K562 (cell line): ENCODE measurements at regions not wholly inside any gene's neighbourhood (a gene's known extent, or its start where the extent isn't known, plus 50 kb on each side); places are given as distances from the start of the nearest gene placed in this dataset.

Experiments
- ATAC-seq: fragments of 200-7000 bp; cut with Tn5 transposase; 3 replicates; pipeline ENCODE4 v1.9.1; 2020; ENCODE audit warnings: moderate library complexity
- BruUV-seq: library from RNA; stranded (reverse); fragments of 400-500 nt; replicated peaks from 2 replicates; lab custom pipeline; 2021; lab: Mats Ljungman, UMichigan
- CTCF ChIA-PET: fragments of 300-600 bp; formaldehyde crosslinking; extraction: SDS; loops from one replicate; lab custom pipeline; 2021; ENCODE audit warnings: low intra/inter-chr PET ratio; lab: Yijun Ruan, JAX
- POLR2A ChIA-PET: fragments of 300-600, 350-650 bp; sonication (Branson Sonifier 250); formaldehyde crosslinking; extraction: SDS; loops from one replicate; lab custom pipeline; 2021; ENCODE audit warnings: antibody characterized with exemption, inconsistent platforms; lab: Yijun Ruan, JAX
- DNase-seq, 4 experiments: peaks; one replicate each; pipeline versions ENCODE4 v3.0.0 to v3.0.0-alpha.2; 2011 to 2018; ENCODE audit warnings: low spot score in 3 of 4, mixed read lengths in 3 of 4; ENCODE audit errors: extremely low read depth in 1 of 4
- FAIRE-seq: peaks from 2 replicates; lab custom pipeline; 2011; peaks lifted over from hg19 to GRCh38; lab: Jason Lieb, UNC
- H2AFZ ChIP-seq: 2 replicates; pipeline ENCODE4 v1.6.0; 2011; ENCODE audit warnings: low read depth, low read length, control low read depth, inconsistent platforms
- H3K27ac ChIP-seq: fragments of 200-600 bp; 3 replicates; pipeline ENCODE4 v1.8.0; 2011; ENCODE audit warnings: low read depth, mild to moderate bottlenecking, control low read depth, inconsistent platforms, low read length, moderate library complexity, mixed read lengths; ENCODE audit errors: extremely low read depth
- H3K27me3 ChIP-seq, 2 experiments: fragments of 300-600 bp in 1 of 2; 2 replicates in 1 of 2; 3 replicates in 1 of 2; pipeline versions ENCODE4 v1.6.0 to v1.8.0; 2011; ENCODE audit warnings: inconsistent platforms in 2 of 2, low read length in 2 of 2, mild to moderate bottlenecking in 1 of 2, mixed read lengths in 1 of 2, moderate library complexity in 1 of 2; ENCODE audit not compliant: control insufficient read depth in 2 of 2, insufficient read depth in 2 of 2
- H3K36me3 ChIP-seq: fragments of 300-600 bp; 3 replicates; pipeline ENCODE4 v1.8.0; 2011; ENCODE audit warnings: mild to moderate bottlenecking, low read length, inconsistent platforms; ENCODE audit not compliant: control insufficient read depth, insufficient read depth
- H3K4me1 ChIP-seq, 2 experiments: fragments of 200-600 bp in 1 of 2; replicated peaks in 1 of 2; 2 replicates in 1 of 2; 3 replicates in 1 of 2; pipeline versions ENCODE4 v1.5.1 to v1.8.0; 2011; ENCODE audit warnings: inconsistent platforms in 2 of 2, low read length in 2 of 2, mild to moderate bottlenecking in 1 of 2, mixed read lengths in 1 of 2, moderate library complexity in 1 of 2; ENCODE audit not compliant: control insufficient read depth in 2 of 2, insufficient read depth in 2 of 2
- H3K4me2 ChIP-seq: 2 replicates; pipeline ENCODE4 v1.6.1; 2011; ENCODE audit warnings: low read length, control low read depth, inconsistent platforms, mixed read lengths; ENCODE audit not compliant: insufficient read depth
- H3K4me3 ChIP-seq: fragments of 200-600 bp; sonication (generic), shearing (Covaris generic); 2 replicates; pipeline ENCODE4 v1.5.1; 2016; ENCODE audit warnings: control low read depth, inconsistent platforms
- H3K79me2 ChIP-seq: fragments of 200-600 bp; 3 replicates; pipeline ENCODE4 v1.8.0; 2011; ENCODE audit warnings: low read length, inconsistent platforms; ENCODE audit not compliant: control insufficient read depth, insufficient read depth
- H3K9ac ChIP-seq, 2 experiments: 2 replicates each; pipeline versions ENCODE4 v1.6.0 to v1.6.1; 2011; ENCODE audit warnings: low read depth in 2 of 2, low read length in 2 of 2, control low read depth in 1 of 2, inconsistent platforms in 1 of 2, mild to moderate bottlenecking in 1 of 2, mixed read lengths in 1 of 2; ENCODE audit not compliant: insufficient read depth in 1 of 2
- H3K9me1 ChIP-seq: one replicate; pipeline ENCODE4 v1.6.0; 2011; ENCODE audit warnings: inconsistent platforms, mild to moderate bottlenecking, low read length, moderate library complexity; ENCODE audit not compliant: control insufficient read depth, insufficient read depth
- H3K9me3 ChIP-seq: replicated peaks from 2 replicates; pipeline ENCODE4 v1.5.1; 2011; ENCODE audit warnings: low read depth, low read length, inconsistent platforms; ENCODE audit not compliant: control insufficient read depth, insufficient read depth
- H4K20me1 ChIP-seq: replicated peaks from 2 replicates; pipeline ENCODE4 v1.6.1; 2011; ENCODE audit warnings: low read length, inconsistent platforms, mixed read lengths; ENCODE audit not compliant: control insufficient read depth, insufficient read depth
- BHLHE40 ChIP-seq: IDR thresholded peaks from 2 replicates; pipeline ENCODE4 v1.6.1; 2011; ENCODE audit warnings: low read length, improper control_type of control experiment
- CAMTA2 ChIP-seq: fragments of 250-450 bp; sonication (Bioruptor Pico); conservative IDR thresholded peaks from 2 replicates; pipeline ENCODE4 v1.5.1; 2022
- CLOCK ChIP-seq: fragments of 250-450 bp; sonication (Bioruptor Pico); IDR thresholded peaks from 2 replicates; pipeline ENCODE4 v1.4.0; 2020; ENCODE audit warnings: mild to moderate bottlenecking, moderate library complexity, borderline replicate concordance
- CTCF ChIP-seq, 3 experiments: IDR thresholded peaks in 2 of 3; conservative IDR thresholded peaks in 1 of 3; 2 replicates each; pipeline ENCODE4 v1.5.1; 2011 to 2012; ENCODE audit warnings: low read length in 3 of 3, mild to moderate bottlenecking in 3 of 3, control low read depth in 2 of 3, improper control_type of control experiment in 1 of 3, inconsistent platforms in 1 of 3, low read depth in 1 of 3, mixed read lengths in 1 of 3, moderate library complexity in 1 of 3; ENCODE audit not compliant: insufficient read depth in 2 of 3
- ELF4 ChIP-seq: fragments of 450-650 bp; formaldehyde crosslinking; IDR thresholded peaks from 2 replicates; pipeline ENCODE4 v1.4.0; 2022; ENCODE audit warnings: missing genetic modification characterization
- GMEB1 ChIP-seq: fragments of 250-450 bp; sonication (Bioruptor Pico); IDR thresholded peaks from 2 replicates; pipeline ENCODE4 v1.4.0; 2020; ENCODE audit warnings: mild to moderate bottlenecking
- HDAC8 ChIP-seq: fragments of 450-650 bp; IDR thresholded peaks from 2 replicates; pipeline ENCODE4 v1.6.1; 2016; ENCODE audit warnings: mild to moderate bottlenecking, missing genetic modification characterization, moderate library complexity, missing compliant biosample characterization
- ILK ChIP-seq: fragments of 450-650 bp; IDR thresholded peaks from 2 replicates; pipeline ENCODE4 v1.6.1; 2016; ENCODE audit warnings: missing genetic modification characterization, low read depth, mild to moderate bottlenecking, missing compliant biosample characterization, moderate library complexity, borderline replicate concordance
- MECOM ChIP-seq: fragments of 250-450 bp; sonication (Bioruptor Pico); IDR thresholded peaks from 2 replicates; pipeline ENCODE4 v1.8.0; 2022; ENCODE audit warnings: inconsistent platforms
- SREBF1 ChIP-seq: fragments of 150-350 bp; IDR thresholded peaks from 2 replicates; pipeline ENCODE4 v1.6.1; 2014; ENCODE audit warnings: antibody characterized with exemption, low read depth, low read length, borderline replicate concordance
- TBL1XR1 ChIP-seq, 2 experiments: IDR thresholded peaks; 2 replicates each; pipeline ENCODE4 v1.6.1; 2012; ENCODE audit warnings: improper control_type of control experiment in 2 of 2, low read length in 2 of 2, mild to moderate bottlenecking in 1 of 2
- ZNF384 ChIP-seq: IDR thresholded peaks from 2 replicates; pipeline ENCODE4 v1.6.1; 2012; ENCODE audit warnings: low read depth, low read length, improper control_type of control experiment
- ZNF699 ChIP-seq: fragments of 250-450 bp; sonication (Bioruptor Pico); IDR thresholded peaks from 2 replicates; pipeline ENCODE4 v1.8.0; 2021; ENCODE audit warnings: mild to moderate bottlenecking, moderate library complexity; ENCODE audit not compliant: insufficient replicate concordance
- ZNF76 ChIP-seq: fragments of 250-450 bp; sonication (Bioruptor Pico); IDR thresholded peaks from 2 replicates; pipeline ENCODE4 v1.4.0; 2020; ENCODE audit warnings: mild to moderate bottlenecking, moderate library complexity, borderline replicate concordance
- WGBS: fragments of 100-300 bp; shearing (Covaris generic); methylation state at CpG from one replicate; pipeline ENCODE4 v1.1.6; 2016; ENCODE audit warnings: low coverage, mixed read lengths; ENCODE audit not compliant: insufficient coverage; ENCODE audit errors: missing lambda C conversion rate; 5-methylcytosine and 5-hydroxymethylcytosine counted together
- in situ Hi-C: fragments of 300-500 bp; cut with MboI; formaldehyde crosslinking; loops from 4 replicates; pipeline ENCODE4 v1.15.0; 2018; ENCODE audit warnings: inconsistent platforms, mixed read lengths
- intact Hi-C: fragments of 100-400 bp; cut with micrococcal nuclease; formaldehyde crosslinking; loops from 2 replicates; pipeline ENCODE4 v1.14.2; 2022

- no TSS peak for BruUV-seq
- no peak overlapping the region for H3K4me3 ChIP-seq
- CTCF ChIA-PET: no interaction called here
- no peak overlapping the region for H2AFZ ChIP-seq
- intact Hi-C loops: no loop called here
- DNase-seq (no peak), FAIRE-seq (no peak), ATAC-seq (no peak)
- no peaks in the 10 kb centered on the region for H3K27me3 ChIP-seq
- H3K9me3 ChIP-seq: no peaks in the 10 kb centered on the region
- no peak overlapping the region for H3K9ac ChIP-seq
- H3K9me1 ChIP-seq: no peaks in the 10 kb centered on the region
- H4K20me1 ChIP-seq: no peaks in the 10 kb centered on the region
- in situ Hi-C loops: no loop called here
- POLR2A ChIA-PET: no interaction called here
- H3K79me2 ChIP-seq: no peaks in the 10 kb centered on the region
- TF ChIP-seq TBL1XR1 (IDR thresholded peaks at IDR 0.05; ENCODE audit: low read length in 2 of 2) (no peak), ELF4 (CRISPR knock-in tag) (no peak), GMEB1 (CRISPR knock-in tag) (no peak), ILK (no peak), SREBF1 (no peak), CAMTA2 (CRISPR knock-in tag) (no peak), CLOCK (no peak), HDAC8 (tag) (no peak), ZNF76 (CRISPR knock-in tag) (no peak), ZNF699 (no peak), BHLHE40 (no peak), CTCF (IDR thresholded peaks at IDR 0.05 in 2 of 3, conservative IDR thresholded peaks at IDR 0.05 in 1 of 3; ENCODE audit: insufficient read depth in 2 of 3, low read depth in 1 of 3, low read length in 3 of 3) (no peak), MECOM (CRISPR knock-in tag) (no peak), ZNF384 (no peak)
- H3K4me2 ChIP-seq: no peak overlapping the region
- no peaks in the 10 kb centered on the region for H3K4me1 ChIP-seq
- WGBS: 0% methylated on average over 3 of the region's 3 CpGs
- H3K36me3 ChIP-seq: no peaks in the 10 kb centered on the region
- no peak overlapping the region for H3K27ac ChIP-seq
These were observed 1012.8 kb upstream of the EEF2KMT start for GRCh38 chr16:6110346-6110745.
